BE2C (cell line): ENCODE measurements at regions not wholly inside any gene's neighbourhood (a gene's known extent, or its start where the extent isn't known, plus 50 kb on each side); places are given as distances from the start of the nearest gene placed in this dataset.

Experiments used
- DNase-seq: peaks from one replicate; pipeline ENCODE4 v3.0.0-alpha.2; 2020
- H3K27me3 ChIP-seq: fragments of 250-450 bp; sonication (Bioruptor Pico); 2 replicates; pipeline ENCODE4 v1.5.1; 2020; ENCODE audit warnings: mild to moderate bottlenecking
- H3K36me3 ChIP-seq: fragments of 250-450 bp; sonication (Bioruptor Pico); 2 replicates; pipeline ENCODE4 v1.5.1; 2020; ENCODE audit warnings: mild to moderate bottlenecking
- H3K4me1 ChIP-seq: fragments of 250-450 bp; sonication (Bioruptor Pico); 2 replicates; pipeline ENCODE4 v1.5.1; 2020
- H3K4me3 ChIP-seq: 2 replicates; pipeline ENCODE4 v1.5.1; 2011; ENCODE audit warnings: low read depth, low read length
- H3K9me3 ChIP-seq: fragments of 250-450 bp; sonication (Bioruptor Pico); 2 replicates; pipeline ENCODE4 v1.5.1; 2020
- TF ChIP-seq, protein P1 (sequence below): IDR thresholded peaks from 2 replicates; pipeline ENCODE4 v1.5.1; 2012; ENCODE audit warnings: mild to moderate bottlenecking, low read depth, low read length

DNA sequence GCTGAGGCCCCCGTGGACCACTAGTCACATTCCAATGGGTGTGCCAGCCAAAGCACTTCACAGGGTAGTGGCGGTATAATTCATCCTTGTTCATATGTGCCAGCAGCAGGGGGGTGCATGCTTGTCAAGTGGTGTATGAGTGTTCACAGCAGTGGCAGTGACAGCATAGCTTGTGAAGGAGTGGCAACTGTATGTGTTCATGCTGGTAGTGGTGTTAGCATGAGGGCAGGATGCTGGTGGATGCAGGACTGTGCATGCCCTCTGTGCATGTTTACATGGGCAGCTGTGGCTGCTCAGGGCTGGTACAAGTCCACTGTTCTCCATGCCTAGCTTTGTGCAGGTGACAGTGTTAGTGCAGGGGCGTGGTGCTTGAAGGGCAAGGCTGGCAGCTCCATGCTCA is 253.4 kb upstream of the DMAC1 start:
- no peaks in the 10 kb centered on the region for H3K9me3 ChIP-seq

DNA sequence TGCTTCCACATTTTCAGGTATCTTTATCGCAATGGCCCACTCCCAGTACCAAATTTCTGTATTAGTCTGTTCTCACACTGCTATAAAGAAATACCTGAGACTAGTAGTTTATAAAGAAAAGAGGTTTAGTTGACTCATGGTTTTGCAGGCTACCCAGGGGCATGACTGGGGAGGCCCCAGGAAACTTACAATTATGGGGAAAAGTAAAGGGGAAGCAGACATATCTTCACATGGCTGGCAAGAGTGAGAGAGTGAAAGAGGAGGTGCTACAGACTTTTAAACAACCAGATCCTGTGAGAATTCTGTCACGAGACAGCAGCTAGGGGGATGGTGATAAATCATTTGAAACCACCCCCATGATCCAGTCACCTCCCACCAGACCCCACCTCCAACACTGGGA is 238.2 kb upstream of the DMAC1 start:
- Histone ChIP-seq H3K9me3 (no peaks in the 10 kb centered on the region), H3K4me1 (no peaks in the 10 kb centered on the region), H3K36me3 (no peaks in the 10 kb centered on the region), H3K4me3 (no peak overlapping the region), H3K27me3 (no peaks in the 10 kb centered on the region)
- TF ChIP-seq, protein P1, sequence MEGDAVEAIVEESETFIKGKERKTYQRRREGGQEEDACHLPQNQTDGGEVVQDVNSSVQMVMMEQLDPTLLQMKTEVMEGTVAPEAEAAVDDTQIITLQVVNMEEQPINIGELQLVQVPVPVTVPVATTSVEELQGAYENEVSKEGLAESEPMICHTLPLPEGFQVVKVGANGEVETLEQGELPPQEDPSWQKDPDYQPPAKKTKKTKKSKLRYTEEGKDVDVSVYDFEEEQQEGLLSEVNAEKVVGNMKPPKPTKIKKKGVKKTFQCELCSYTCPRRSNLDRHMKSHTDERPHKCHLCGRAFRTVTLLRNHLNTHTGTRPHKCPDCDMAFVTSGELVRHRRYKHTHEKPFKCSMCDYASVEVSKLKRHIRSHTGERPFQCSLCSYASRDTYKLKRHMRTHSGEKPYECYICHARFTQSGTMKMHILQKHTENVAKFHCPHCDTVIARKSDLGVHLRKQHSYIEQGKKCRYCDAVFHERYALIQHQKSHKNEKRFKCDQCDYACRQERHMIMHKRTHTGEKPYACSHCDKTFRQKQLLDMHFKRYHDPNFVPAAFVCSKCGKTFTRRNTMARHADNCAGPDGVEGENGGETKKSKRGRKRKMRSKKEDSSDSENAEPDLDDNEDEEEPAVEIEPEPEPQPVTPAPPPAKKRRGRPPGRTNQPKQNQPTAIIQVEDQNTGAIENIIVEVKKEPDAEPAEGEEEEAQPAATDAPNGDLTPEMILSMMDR: no peak
- DNase-seq: no peak

More for the DNA sequence above, 253.4 kb upstream of the DMAC1 start:
- no peak overlapping the region for H3K4me3 ChIP-seq
- H3K27me3 ChIP-seq: no peaks in the 10 kb centered on the region
- no peaks in the 10 kb centered on the region; the same call in 1 of the 2 replicates for H3K4me1 ChIP-seq
- no peak for DNase-seq
- TF ChIP-seq, protein P1: no peak
- H3K36me3 ChIP-seq: no peaks in the 10 kb centered on the region

DNA sequence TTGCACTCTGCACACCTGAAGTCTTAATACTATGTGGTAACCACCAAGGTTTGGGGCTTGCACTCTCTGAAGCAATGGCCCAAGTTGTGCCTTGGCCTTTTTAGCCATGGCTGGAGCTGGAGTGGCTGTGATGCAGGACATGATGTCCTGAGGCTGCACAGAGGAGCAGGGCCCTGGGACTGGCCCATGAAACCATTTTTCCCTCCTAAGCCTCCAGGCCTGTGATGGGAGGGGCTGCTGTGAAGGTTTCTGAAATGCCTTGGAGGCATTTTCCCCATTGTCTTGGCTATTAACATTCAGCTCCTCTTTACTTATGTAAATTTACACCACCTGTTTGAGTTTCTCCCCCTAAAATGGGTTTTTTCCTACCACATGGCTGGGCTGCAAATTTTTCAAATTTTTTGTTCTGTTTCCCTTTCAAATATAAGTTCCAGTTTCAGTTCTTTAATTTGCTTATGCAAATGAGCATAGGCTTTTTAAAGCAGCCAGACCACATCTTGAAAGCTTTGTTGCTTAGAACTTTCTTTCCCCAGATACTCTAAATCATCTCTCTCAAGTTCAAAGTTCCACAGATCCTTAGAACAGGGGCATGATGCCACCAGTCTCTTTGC is 237.4 kb upstream of the DMAC1 start:
- TF ChIP-seq, protein P1: no peak

DNA sequence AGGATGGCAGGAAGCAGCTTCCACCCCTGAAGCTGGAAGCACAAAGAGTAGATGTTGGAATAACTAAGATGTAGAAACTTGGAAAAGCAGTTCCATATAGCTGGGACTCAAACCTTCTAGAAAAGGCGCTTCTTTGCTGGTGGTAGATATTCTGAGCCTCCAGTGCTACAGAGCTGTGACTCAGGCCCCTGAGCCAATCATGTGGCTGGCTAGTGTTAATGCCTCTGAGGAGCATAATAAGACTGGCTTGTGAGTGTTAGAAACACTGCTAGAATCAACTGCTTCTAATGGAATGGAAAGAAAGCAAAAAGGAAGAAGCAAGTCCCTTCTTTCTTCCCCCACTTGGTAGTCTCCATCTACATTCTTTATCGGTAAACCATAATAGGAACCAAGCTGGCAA is 234.2 kb upstream of the DMAC1 start:
- TF ChIP-seq, protein P1: no peak
- Histone ChIP-seq H3K4me1 (no peaks in the 10 kb centered on the region), H3K4me3 (no peak overlapping the region), H3K27me3 (no peaks in the 10 kb centered on the region), H3K36me3 (no peaks in the 10 kb centered on the region), H3K9me3 (no peaks in the 10 kb centered on the region)
- DNase-seq: no peak

More for the DNA sequence above, 237.4 kb upstream of the DMAC1 start:
- Histone ChIP-seq H3K4me3 (no peak overlapping the region), H3K4me1 (no peaks in the 10 kb centered on the region), H3K27me3 (no peaks in the 10 kb centered on the region), H3K9me3 (no peaks in the 10 kb centered on the region), H3K36me3 (no peaks in the 10 kb centered on the region)
- no peak for DNase-seq

DNA sequence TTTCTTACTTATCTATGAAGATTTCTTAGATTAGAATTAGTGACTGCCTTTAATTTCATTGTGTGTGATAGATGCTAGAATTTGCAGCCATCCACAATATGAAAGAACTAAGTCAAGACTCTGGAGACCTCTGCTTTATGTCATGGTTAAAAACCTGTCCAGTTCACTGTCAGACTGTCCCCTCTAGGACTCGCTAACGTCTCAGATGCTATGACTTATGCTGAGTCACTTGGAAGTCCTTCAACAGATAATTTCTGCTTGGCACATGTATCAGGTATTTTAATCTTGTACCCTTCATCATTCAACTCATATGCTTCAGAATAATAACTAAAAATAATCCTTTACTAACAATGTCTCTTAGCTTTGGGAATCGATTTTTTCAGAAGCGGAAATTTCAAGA is 230.5 kb upstream of the DMAC1 start:
- no peak overlapping the region for H3K4me3 ChIP-seq
- H3K4me1 ChIP-seq: no peaks in the 10 kb centered on the region
- no peaks in the 10 kb centered on the region for H3K27me3 ChIP-seq
- H3K9me3 ChIP-seq: no peaks in the 10 kb centered on the region
- no peak for DNase-seq
- H3K36me3 ChIP-seq: no peaks in the 10 kb centered on the region
- TF ChIP-seq, protein P1: no peak

DNA sequence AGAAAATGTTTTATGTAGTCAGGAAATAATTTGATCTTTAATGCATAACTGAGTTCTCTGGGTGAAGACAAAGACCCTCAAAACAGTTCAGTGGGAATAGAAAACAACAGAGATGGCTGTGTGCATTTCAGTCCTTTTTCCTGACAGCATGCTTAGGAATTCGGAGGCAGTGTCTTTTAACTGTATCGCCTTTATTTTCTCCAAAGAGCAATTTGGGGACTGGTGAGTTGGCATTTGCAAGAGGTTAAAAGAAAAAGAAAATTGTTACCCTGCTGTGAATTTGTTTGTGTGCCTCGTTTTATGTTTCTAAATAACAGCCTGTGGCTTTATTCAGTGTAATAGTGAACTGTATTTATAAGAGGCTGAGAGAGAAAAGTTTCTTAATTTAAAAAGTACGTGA is 227.8 kb upstream of the DMAC1 start:
- Histone ChIP-seq H3K9me3 (no peaks in the 10 kb centered on the region), H3K4me1 (no peaks in the 10 kb centered on the region), H3K4me3 (no peak overlapping the region), H3K36me3 (no peaks in the 10 kb centered on the region), H3K27me3 (no peaks in the 10 kb centered on the region; the same call in 1 of the 2 replicates)
- TF ChIP-seq, protein P1: no peak
- no peak for DNase-seq
